H9 (cell line): ENCODE measurements at regions not wholly inside any gene's neighbourhood (a gene's known extent, or its start where the extent isn't known, plus 50 kb on each side); places are given as distances from the start of the nearest gene placed in this dataset.

Experiments used
- DNase-seq: peaks from one replicate; pipeline ENCODE4 v3.0.0-alpha.2; 2017
- H2AFZ ChIP-seq: one replicate; pipeline ENCODE4 v1.6.1; 2013; ENCODE audit warnings: mild to moderate bottlenecking, low read length, control low read depth, moderate library complexity
- H2AK5ac ChIP-seq: 2 replicates; pipeline ENCODE4 v1.6.1; 2013; ENCODE audit warnings: low read length, control low read depth, mixed read lengths; ENCODE audit not compliant: insufficient read length
- H2BK120ac ChIP-seq: one replicate; pipeline ENCODE4 v1.6.1; 2013; ENCODE audit warnings: low read depth, mild to moderate bottlenecking, low read length, control low read depth, inconsistent platforms; ENCODE audit not compliant: poor library complexity, severe bottlenecking
- H2BK12ac ChIP-seq: 2 replicates; pipeline ENCODE4 v1.6.1; 2013; ENCODE audit warnings: low read length, control low read depth, mixed read lengths, low read depth; ENCODE audit not compliant: insufficient read length
- H2BK15ac ChIP-seq: 2 replicates; pipeline ENCODE4 v1.6.1; 2013; ENCODE audit warnings: low read depth, low read length, control low read depth
- H2BK20ac ChIP-seq: one replicate; pipeline ENCODE4 v1.6.1; 2013; ENCODE audit warnings: low read depth, mild to moderate bottlenecking, low read length, control low read depth, inconsistent platforms; ENCODE audit not compliant: poor library complexity, severe bottlenecking
- H2BK5ac ChIP-seq: 2 replicates; pipeline ENCODE4 v1.6.1; 2013; ENCODE audit warnings: low read length, control low read depth, mixed read lengths; ENCODE audit not compliant: insufficient read length
- H3K14ac ChIP-seq: 2 replicates; pipeline ENCODE4 v1.6.1; 2013; ENCODE audit warnings: low read length, control low read depth; ENCODE audit not compliant: insufficient read depth
- H3K18ac ChIP-seq: 2 replicates; pipeline ENCODE4 v1.6.1; 2013; ENCODE audit warnings: low read depth, mild to moderate bottlenecking, mixed read lengths, low read length, control low read depth; ENCODE audit not compliant: insufficient read length
- H3K23ac ChIP-seq: 2 replicates; pipeline ENCODE4 v1.6.1; 2013; ENCODE audit warnings: low read length, control low read depth, mixed read lengths, low read depth; ENCODE audit not compliant: insufficient read length
- H3K23me2 ChIP-seq: 2 replicates; pipeline ENCODE4 v1.6.1; 2013; ENCODE audit warnings: low read depth, mild to moderate bottlenecking, mixed read lengths, low read length, control low read depth; ENCODE audit not compliant: insufficient read length, poor library complexity, severe bottlenecking
- H3K27ac ChIP-seq: 2 replicates; pipeline ENCODE4 v1.5.1; 2013; ENCODE audit warnings: low read length, control low read depth, mixed read lengths, low read depth; ENCODE audit not compliant: insufficient read length
- H3K27me3 ChIP-seq: 2 replicates; pipeline ENCODE4 v1.6.1; 2013; ENCODE audit warnings: low read length, control low read depth, inconsistent platforms; ENCODE audit not compliant: insufficient read depth
- H3K4ac ChIP-seq: 2 replicates; pipeline ENCODE4 v1.6.1; 2013; ENCODE audit warnings: low read depth, mild to moderate bottlenecking, control low read depth, inconsistent platforms, low read length, moderate library complexity
- H3K4me1 ChIP-seq: 2 replicates; pipeline ENCODE4 v1.6.1; 2013; ENCODE audit warnings: low read length, control low read depth, inconsistent platforms; ENCODE audit not compliant: insufficient read depth
- H3K4me2 ChIP-seq: 2 replicates; pipeline ENCODE4 v1.6.1; 2013; ENCODE audit warnings: low read length, control low read depth, mixed read lengths; ENCODE audit not compliant: insufficient read length, insufficient read depth
- H3K56ac ChIP-seq: 2 replicates; pipeline ENCODE4 v1.6.1; 2013; ENCODE audit warnings: low read depth, mild to moderate bottlenecking, mixed read lengths, low read length, control low read depth; ENCODE audit not compliant: insufficient read length
- H3K79me1 ChIP-seq: 2 replicates; pipeline ENCODE4 v1.6.1; 2013; ENCODE audit warnings: low read depth, mild to moderate bottlenecking, moderate library complexity, low read length, control low read depth, inconsistent platforms; ENCODE audit not compliant: insufficient read depth, poor library complexity, severe bottlenecking
- H3K79me2 ChIP-seq: 2 replicates; pipeline ENCODE4 v1.6.1; 2013; ENCODE audit warnings: low read length, control low read depth, inconsistent platforms; ENCODE audit not compliant: insufficient read depth
- H3K9ac ChIP-seq: 2 replicates; pipeline ENCODE4 v1.6.1; 2013; ENCODE audit warnings: low read length, control low read depth, mixed read lengths; ENCODE audit not compliant: insufficient read length; ENCODE audit errors: extremely low read depth
- H3K9me3 ChIP-seq: one replicate; pipeline ENCODE4 v1.6.1; 2013; ENCODE audit warnings: low read depth, low read length, inconsistent platforms; ENCODE audit not compliant: control insufficient read depth
- H3T11ph ChIP-seq: one replicate; pipeline ENCODE4 v1.6.1; 2013; ENCODE audit warnings: mild to moderate bottlenecking, low read length, control low read depth, inconsistent platforms
- H4K20me1 ChIP-seq: one replicate; pipeline ENCODE4 v1.6.1; 2013; ENCODE audit not compliant: control insufficient read depth, insufficient read length, insufficient read depth
- H4K5ac ChIP-seq: 2 replicates; pipeline ENCODE4 v1.6.1; 2013; ENCODE audit warnings: low read depth, mild to moderate bottlenecking, mixed read lengths, low read length, control low read depth; ENCODE audit not compliant: insufficient read length
- H4K8ac ChIP-seq: replicated peaks from 2 replicates; pipeline ENCODE4 v1.6.1; 2013; ENCODE audit warnings: low read length, control low read depth, mixed read lengths, low read depth; ENCODE audit not compliant: insufficient read length
- H4K91ac ChIP-seq: 2 replicates; pipeline ENCODE4 v1.6.1; 2013; ENCODE audit warnings: low read depth, mild to moderate bottlenecking, moderate library complexity, mixed read lengths, low read length, control low read depth; ENCODE audit not compliant: insufficient read length
- H3K27ac Mint-ChIP-seq, 3 experiments: 2 replicates in 2 of 3; 3 replicates in 1 of 3; pipeline ENCODE4 v1.8.0; 2020 to 2021; ENCODE audit warnings: mixed read lengths in 3 of 3, mild to moderate bottlenecking in 1 of 3, moderate library complexity in 1 of 3
- H3K27me3 Mint-ChIP-seq: 2 replicates; pipeline ENCODE4 v1.8.0; 2021; ENCODE audit warnings: low read depth, mild to moderate bottlenecking, moderate library complexity, mixed read lengths
- H3K36me3 Mint-ChIP-seq, 3 experiments: 2 replicates in 2 of 3; 3 replicates in 1 of 3; pipeline ENCODE4 v1.8.0; 2020 to 2021; ENCODE audit warnings: low read depth in 3 of 3, mixed read lengths in 3 of 3; ENCODE audit not compliant: insufficient read depth in 1 of 3
- H3K4me1 Mint-ChIP-seq, 2 experiments: 2 replicates each; pipeline ENCODE4 v1.8.0; 2020; ENCODE audit warnings: mixed read lengths in 2 of 2
- H3K4me3 Mint-ChIP-seq, 2 experiments: 2 replicates in 1 of 2; 3 replicates in 1 of 2; pipeline ENCODE4 v1.8.0; 2020 to 2021; ENCODE audit warnings: mild to moderate bottlenecking in 2 of 2, mixed read lengths in 2 of 2, moderate library complexity in 1 of 2
- H3K9me3 Mint-ChIP-seq, 2 experiments: 2 replicates in 1 of 2; 3 replicates in 1 of 2; pipeline ENCODE4 v1.8.0; 2020; ENCODE audit warnings: mild to moderate bottlenecking in 2 of 2, mixed read lengths in 2 of 2, moderate library complexity in 1 of 2
- WGBS: extraction: QIAGEN DNeasy Blood & Tissue Kit; methylation state at CpG from one replicate; pipeline ENCODE4 v1.1.7; 2013; ENCODE audit warnings: missing lambda C conversion rate, low lambda C conversion rate, mixed read lengths; ENCODE audit not compliant: insufficient read length; ENCODE audit errors: extremely low coverage; 5-methylcytosine and 5-hydroxymethylcytosine counted together
- TF ChIP-seq, protein P1 (sequence below): fragments of 200-600 bp; sonication (generic); conservative IDR thresholded peaks from 3 replicates; pipeline ENCODE4 v1.8.0; 2021; ENCODE audit warnings: antibody characterized with exemption, mild to moderate bottlenecking

DNA sequence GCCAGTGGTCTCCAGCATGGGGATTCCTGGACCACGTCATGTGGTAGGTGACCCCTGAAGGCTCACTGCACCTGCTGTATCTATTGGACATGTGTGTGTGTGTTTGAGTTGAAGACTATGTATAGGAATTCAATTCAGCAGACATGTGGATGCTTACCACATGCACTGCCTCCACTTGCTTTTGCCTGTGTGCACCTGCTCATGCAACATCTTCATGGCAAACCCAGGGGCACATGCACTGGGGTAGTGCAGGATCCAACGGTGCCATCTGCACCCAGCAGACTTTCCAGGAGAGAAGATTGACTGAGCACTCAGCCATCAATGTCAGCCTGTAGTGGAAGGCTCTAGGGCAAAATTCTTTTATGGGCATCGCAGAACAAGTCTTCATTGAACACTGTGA is 299.4 kb downstream of the CDH26 start:
- Histone ChIP-seq H3K56ac (no peak overlapping the region), H3K4me2 (no peak overlapping the region), H3K79me1 (no peaks in the 10 kb centered on the region), H3K9me3 (no peaks in the 10 kb centered on the region), H2BK12ac (no peak overlapping the region), H3K4me1 (no peaks in the 10 kb centered on the region; the same call in 1 of the 2 replicates), H3T11ph (no peak overlapping the region), H3K4ac (no peak overlapping the region), H3K79me2 (no peaks in the 10 kb centered on the region), H4K20me1 (no peaks in the 10 kb centered on the region), H2AK5ac (no peak overlapping the region), H3K18ac (no peak overlapping the region), H3K27ac (no peak overlapping the region), H4K8ac (no peak overlapping the region), H2BK5ac (no peak overlapping the region), H2BK120ac (no peak overlapping the region), H3K14ac (no peak overlapping the region), H2BK15ac (no peak overlapping the region), H4K5ac (no peak overlapping the region), H3K23ac (no peak overlapping the region), H3K27me3 (no peaks in the 10 kb centered on the region), H2AFZ (no peak overlapping the region), H3K23me2 (no peaks in the 10 kb centered on the region), H2BK20ac (no peak overlapping the region), H3K9ac (no peak overlapping the region), H4K91ac (no peak overlapping the region)
- Mint-ChIP-seq H3K4me1 (peaks cover 15% of the 10 kb centered on the region in 2 experiments), H3K27me3 (peaks cover 16% of the 10 kb centered on the region), H3K36me3 (no peaks in the 10 kb centered on the region; a peak in 2 of 7 replicates), H3K4me3 (no peak overlapping the region), H3K9me3 (peaks cover 0 to 2% of the 10 kb centered on the region in 2 experiments; a peak in 2 of 5 replicates), H3K27ac (no peak overlapping the region)
- TF ChIP-seq, protein P1, sequence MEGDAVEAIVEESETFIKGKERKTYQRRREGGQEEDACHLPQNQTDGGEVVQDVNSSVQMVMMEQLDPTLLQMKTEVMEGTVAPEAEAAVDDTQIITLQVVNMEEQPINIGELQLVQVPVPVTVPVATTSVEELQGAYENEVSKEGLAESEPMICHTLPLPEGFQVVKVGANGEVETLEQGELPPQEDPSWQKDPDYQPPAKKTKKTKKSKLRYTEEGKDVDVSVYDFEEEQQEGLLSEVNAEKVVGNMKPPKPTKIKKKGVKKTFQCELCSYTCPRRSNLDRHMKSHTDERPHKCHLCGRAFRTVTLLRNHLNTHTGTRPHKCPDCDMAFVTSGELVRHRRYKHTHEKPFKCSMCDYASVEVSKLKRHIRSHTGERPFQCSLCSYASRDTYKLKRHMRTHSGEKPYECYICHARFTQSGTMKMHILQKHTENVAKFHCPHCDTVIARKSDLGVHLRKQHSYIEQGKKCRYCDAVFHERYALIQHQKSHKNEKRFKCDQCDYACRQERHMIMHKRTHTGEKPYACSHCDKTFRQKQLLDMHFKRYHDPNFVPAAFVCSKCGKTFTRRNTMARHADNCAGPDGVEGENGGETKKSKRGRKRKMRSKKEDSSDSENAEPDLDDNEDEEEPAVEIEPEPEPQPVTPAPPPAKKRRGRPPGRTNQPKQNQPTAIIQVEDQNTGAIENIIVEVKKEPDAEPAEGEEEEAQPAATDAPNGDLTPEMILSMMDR = no peak
- no CpG with 5 or more reads among the region's 3 CpGs for WGBS
- DNase-seq = no peak
